NB4 (cell line): ENCODE measurements at regions not wholly inside any gene's neighbourhood (a gene's known extent, or its start where the extent isn't known, plus 50 kb on each side); places are given as distances from the start of the nearest gene placed in this dataset.
"Not testable (repeated sequence)": the region's sequence is repeated elsewhere in the genome, so short reads cannot be mapped to it uniquely, and the experiment has no call there.

Source experiments
- DNase-seq: peaks from one replicate; pipeline ENCODE4 v3.0.0; 2010; ENCODE audit warnings: low read depth
- H3K4me3 ChIP-seq: one replicate; pipeline ENCODE4 v1.5.1; 2011; ENCODE audit warnings: mild to moderate bottlenecking, low read depth, low read length, moderate library complexity
- CTCF ChIP-seq: IDR thresholded peaks from one replicate; pipeline ENCODE4 v1.5.1; 2012; ENCODE audit warnings: low read depth, low read length
- MAX ChIP-seq: IDR thresholded peaks from 2 replicates; pipeline ENCODE4 v1.6.1; 2011; ENCODE audit warnings: low read depth, low read length
- MYC ChIP-seq: IDR thresholded peaks from 2 replicates; pipeline ENCODE4 v1.6.1; 2011; ENCODE audit warnings: low read depth, low read length
- POLR2A ChIP-seq: IDR thresholded peaks from 2 replicates; pipeline ENCODE4 v1.6.1; 2011; ENCODE audit warnings: mild to moderate bottlenecking; ENCODE audit not compliant: insufficient read length; ENCODE audit errors: extremely low read depth

DNA sequence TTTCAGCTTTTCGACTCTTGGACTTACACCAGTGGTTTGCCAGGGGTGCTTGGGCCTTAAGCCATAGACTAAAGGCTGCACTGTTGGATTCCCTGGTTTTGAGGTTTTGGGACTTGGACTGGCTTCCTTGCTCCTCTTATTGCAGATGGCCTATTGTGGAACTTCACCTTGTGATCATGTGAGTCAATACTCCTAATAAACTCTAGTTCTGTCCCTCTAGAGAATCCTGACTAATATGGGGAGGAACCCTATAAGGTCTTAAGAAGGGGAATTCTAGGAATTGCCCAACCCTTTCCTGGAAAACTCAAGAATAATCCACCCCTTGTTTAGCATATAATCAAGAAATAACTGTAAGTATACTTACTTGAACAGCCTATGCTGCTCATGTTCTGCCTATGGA lies 491.8 kb downstream of the TMEM135 start:
- no peak for TF ChIP-seq MYC
- TF ChIP-seq POLR2A: no peak
- TF ChIP-seq CTCF: no peak
- no peak for TF ChIP-seq MAX
- no peak for DNase-seq
- no peak overlapping the region for H3K4me3 ChIP-seq

DNA sequence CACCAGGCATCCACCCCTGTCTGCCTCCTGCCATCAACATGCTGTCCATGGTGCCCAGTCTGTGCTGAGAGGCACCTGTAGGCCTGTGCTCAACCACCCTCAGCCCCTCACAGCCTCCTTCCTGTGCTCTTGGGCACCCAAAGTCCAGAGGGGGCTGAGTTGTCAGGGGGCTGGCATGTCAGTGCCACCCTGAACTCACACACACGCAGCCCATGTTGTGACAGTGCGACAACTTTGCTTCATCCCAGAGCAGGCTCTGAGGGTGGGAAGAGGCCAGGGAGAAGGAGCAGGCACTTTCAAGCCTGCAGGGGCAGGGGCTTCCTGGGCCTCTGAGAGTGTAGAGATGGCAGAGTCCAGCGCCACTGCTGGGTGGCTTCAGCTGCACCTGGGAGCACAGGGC lies 491.0 kb downstream of the TMEM135 start:
- TF ChIP-seq POLR2A (no peak), CTCF (no peak), MYC (no peak)
- no peak overlapping the region for H3K4me3 ChIP-seq
- DNase-seq: no peak

GRCh38 chr11:87523276-87523675 lies 485.5 kb downstream of the TMEM135 start:
- no peak overlapping the region for H3K4me3 ChIP-seq
- DNase-seq: no peak
- TF ChIP-seq MYC (no peak), MAX (no peak), CTCF (no peak), POLR2A (no peak)

DNA sequence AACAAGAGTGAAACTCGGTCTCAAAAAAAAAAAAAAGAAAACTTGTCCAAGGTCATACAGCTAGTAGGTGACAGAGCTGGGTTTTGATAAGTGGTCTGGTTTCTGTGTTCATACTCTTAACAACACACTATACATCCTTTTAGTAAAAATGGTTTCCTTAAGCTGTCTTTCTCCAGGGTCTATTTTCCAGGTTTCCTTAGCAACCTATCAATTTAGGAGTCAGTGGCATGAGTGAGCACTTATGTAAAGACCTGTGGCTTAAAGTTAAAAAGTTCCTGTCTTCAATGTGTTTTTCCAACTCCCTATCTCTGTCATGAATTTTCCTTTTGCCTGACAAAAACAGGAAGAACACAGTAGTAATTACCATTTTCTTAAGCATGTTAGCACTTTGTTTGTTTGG lies 480.5 kb downstream of the TMEM135 start:
- DNase-seq: no peak
- H3K4me3 ChIP-seq: no peak overlapping the region
- TF ChIP-seq MAX: no peak

GRCh38 chr11:87517351-87517750 lies 479.6 kb downstream of the TMEM135 start:
- no peak for TF ChIP-seq MYC
- TF ChIP-seq POLR2A: no peak
- TF ChIP-seq CTCF: no peak
- TF ChIP-seq MAX: no peak
- DNase-seq: no peak
- no peak overlapping the region for H3K4me3 ChIP-seq

DNA sequence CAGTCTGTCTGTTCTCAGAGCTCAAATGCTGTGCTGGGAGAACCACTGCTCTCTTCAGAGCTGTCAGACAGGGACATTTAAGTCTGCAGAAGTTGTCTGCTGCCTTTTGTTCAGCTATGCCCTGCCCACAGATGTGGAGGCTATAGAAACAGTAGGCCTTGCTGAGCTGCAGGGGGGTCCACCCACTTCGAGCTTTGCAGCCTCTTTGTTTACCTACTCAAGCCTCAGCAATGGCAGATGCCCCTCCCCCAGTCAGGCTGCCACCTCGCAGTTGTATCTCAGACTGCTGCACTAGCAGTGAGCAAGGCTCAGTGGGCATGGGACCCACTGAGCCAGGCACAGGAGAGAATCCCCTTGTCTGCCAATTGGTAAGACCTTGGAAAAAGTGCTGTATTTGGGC lies 470.0 kb downstream of the TMEM135 start:
- not testable (repeated sequence) for DNase-seq, H3K4me3 ChIP-seq

GRCh38 chr11:87506946-87507345 lies 469.2 kb downstream of the TMEM135 start:
- not testable (repeated sequence) for DNase-seq, H3K4me3 ChIP-seq

DNA sequence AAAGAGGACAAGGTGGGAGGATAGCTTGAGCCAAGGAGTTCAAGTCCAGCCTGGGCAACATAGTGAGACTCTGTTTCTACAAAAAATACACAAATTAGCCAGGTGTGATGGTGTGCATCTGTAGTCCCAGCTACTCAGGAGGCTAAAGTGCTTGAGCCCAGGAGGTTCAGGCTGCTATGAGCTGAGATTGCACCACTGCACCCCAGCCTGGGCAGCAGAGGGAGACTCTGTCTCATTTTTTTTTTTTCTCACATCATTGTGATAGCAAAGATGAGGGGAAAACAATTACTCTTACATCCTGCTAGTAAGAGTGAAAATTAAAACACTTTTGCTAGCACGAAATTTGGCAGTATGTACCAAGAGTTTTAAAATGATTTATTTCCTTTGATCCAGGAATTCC lies 463.7 kb downstream of the TMEM135 start:
- no peak for TF ChIP-seq MAX
- TF ChIP-seq CTCF: no peak
- TF ChIP-seq MYC: no peak
- no peak for TF ChIP-seq POLR2A
- no peak overlapping the region for H3K4me3 ChIP-seq
- DNase-seq: no peak

GRCh38 chr11:87494936-87495335 lies 457.2 kb downstream of the TMEM135 start:
- H3K4me3 ChIP-seq, DNase-seq: not testable (repeated sequence)

DNA sequence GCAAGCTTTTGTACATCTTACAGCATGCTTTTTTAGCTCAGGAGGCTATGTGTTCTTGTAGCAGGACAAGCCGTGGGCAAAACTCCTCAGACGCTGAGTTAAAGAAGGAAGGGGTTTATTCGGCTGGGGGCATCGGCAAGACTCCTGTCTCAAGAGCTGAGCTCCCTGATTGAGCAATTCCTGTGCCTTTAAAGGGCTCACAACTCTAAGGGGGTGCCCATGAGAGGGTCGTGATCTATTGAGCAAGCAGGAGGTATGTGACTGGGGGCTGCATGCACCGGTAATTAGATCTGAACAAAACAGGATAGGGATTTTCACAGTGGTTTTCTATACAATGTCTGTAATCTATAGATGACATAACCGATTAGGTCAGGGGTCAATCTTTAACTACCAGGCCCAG lies 456.3 kb downstream of the TMEM135 start:
- H3K4me3 ChIP-seq, DNase-seq: not testable (repeated sequence)
